Naive thymus-derived CD4-positive, alpha-beta T cell (primary cell): ENCODE measurements at regions not wholly inside any gene's neighbourhood (a gene's known extent, or its start where the extent isn't known, plus 50 kb on each side); places are given as distances from the start of the nearest gene placed in this dataset.

Experiments
- ATAC-seq: fragments of 150-1000 bp; cut with Tn5 transposase; 2 replicates; pipeline ENCODE4 v1.10.0; 2021; ENCODE audit warnings: mild to moderate bottlenecking, moderate library complexity
- CTCF ChIA-PET: fragments of 350-600 bp; sonication (Branson Sonifier 250); formaldehyde crosslinking; loops from one replicate; lab custom pipeline; 2021; ENCODE audit warnings: antibody characterized with exemption; lab: Charles Lee
- POLR2A ChIA-PET: fragments of 350-600 bp; sonication (Branson Sonifier 250); formaldehyde crosslinking; loops from one replicate; lab custom pipeline; 2021; ENCODE audit warnings: antibody characterized with exemption, inconsistent platforms; lab: Charles Lee
- DNase-seq, 9 donors: peaks; one replicate each; pipeline versions ENCODE4 v3.0.0 to v3.0.0-alpha.2; 2020 to 2022; ENCODE audit warnings: mixed read lengths in 1 of 9
- H3K27ac ChIP-seq: one replicate; pipeline ENCODE4 v1.7.0; 2013; ENCODE audit warnings: mild to moderate bottlenecking, low read depth, low read length, moderate library complexity
- H3K27me3 ChIP-seq, 2 donors: one replicate each; pipeline ENCODE4 v1.7.0; 2013; ENCODE audit warnings: low read length in 2 of 2, mild to moderate bottlenecking in 2 of 2, moderate library complexity in 2 of 2; ENCODE audit not compliant: control insufficient read depth in 2 of 2, insufficient read depth in 2 of 2
- H3K36me3 ChIP-seq, 3 experiments: 1 replicate in 2 of 3; 2 replicates in 1 of 3; pipeline ENCODE4 v1.7.0; 2013; ENCODE audit warnings: low read length in 3 of 3, mild to moderate bottlenecking in 3 of 3, moderate library complexity in 1 of 3; ENCODE audit not compliant: insufficient read depth in 3 of 3, control insufficient read depth in 2 of 3
- H3K4me1 ChIP-seq, 2 donors: one replicate each; pipeline ENCODE4 v1.7.0; 2013; ENCODE audit warnings: low read length in 2 of 2, mild to moderate bottlenecking in 2 of 2, moderate library complexity in 1 of 2; ENCODE audit not compliant: control insufficient read depth in 2 of 2, insufficient read depth in 2 of 2
- H3K4me3 ChIP-seq: 2 replicates; pipeline ENCODE4 v1.7.0; 2013; ENCODE audit warnings: mild to moderate bottlenecking, low read length
- H3K9me3 ChIP-seq, 3 experiments: 1 replicate in 2 of 3; 2 replicates in 1 of 3; pipeline ENCODE4 v1.7.0; 2013; ENCODE audit warnings: low read length in 3 of 3; ENCODE audit not compliant: control insufficient read depth in 2 of 3
- H3K27ac Mint-ChIP-seq, 9 donors: one replicate each; pipeline ENCODE4 v1.8.0; 2020 to 2022; ENCODE audit warnings: mixed read lengths in 9 of 9, mild to moderate bottlenecking in 8 of 9, moderate library complexity in 5 of 9, inconsistent platforms in 2 of 9
- H3K27me3 Mint-ChIP-seq, 5 donors: one replicate each; pipeline ENCODE4 v1.8.0; 2021 to 2022; ENCODE audit warnings: mixed read lengths in 5 of 5, mild to moderate bottlenecking in 1 of 5
- H3K36me3 Mint-ChIP-seq, 5 donors: one replicate each; pipeline ENCODE4 v1.8.0; 2020 to 2022; ENCODE audit warnings: mixed read lengths in 5 of 5, mild to moderate bottlenecking in 3 of 5, inconsistent platforms in 1 of 5
- H3K4me1 Mint-ChIP-seq, 7 donors: one replicate each; pipeline ENCODE4 v1.8.0; 2020 to 2022; ENCODE audit warnings: mixed read lengths in 7 of 7, mild to moderate bottlenecking in 3 of 7, inconsistent platforms in 1 of 7
- H3K4me3 Mint-ChIP-seq, 10 donors: one replicate each; pipeline ENCODE4 v1.8.0; 2020 to 2022; ENCODE audit warnings: mild to moderate bottlenecking in 10 of 10, mixed read lengths in 10 of 10, moderate library complexity in 6 of 10, inconsistent platforms in 2 of 10
- H3K9me3 Mint-ChIP-seq, 11 donors: one replicate each; pipeline ENCODE4 v1.8.0; 2020 to 2022; ENCODE audit warnings: mixed read lengths in 11 of 11, mild to moderate bottlenecking in 4 of 11, inconsistent platforms in 1 of 11, moderate library complexity in 1 of 11
- intact Hi-C, 2 donors: fragments of 100-400 bp; cut with micrococcal nuclease; formaldehyde crosslinking; loops; one replicate each; pipeline ENCODE4 v1.15.1; 2023

GRCh38 chr11:28951191-28951590 is 843.0 kb downstream of the METTL15 start:
- H3K9me3 ChIP-seq = no peaks in the 10 kb centered on the region
- H3K4me3 ChIP-seq = no peak overlapping the region
- ChIA-PET CTCF (no interaction called here), POLR2A (no interaction called here)
- no peak overlapping the region for H3K4me3 Mint-ChIP-seq
- no peaks in the 10 kb centered on the region for H3K27me3 ChIP-seq
- H3K27ac Mint-ChIP-seq = no peak overlapping the region
- no peaks in the 10 kb centered on the region for H3K27me3 Mint-ChIP-seq
- peaks cover 0 to 25% (median 10%) of the 10 kb centered on the region in 11 donors for H3K9me3 Mint-ChIP-seq
- H3K27ac ChIP-seq = no peak overlapping the region
- no peaks in the 10 kb centered on the region for H3K4me1 Mint-ChIP-seq
- ATAC-seq (no peak), DNase-seq (no peak)
- no peaks in the 10 kb centered on the region for H3K4me1 ChIP-seq
- no peaks in the 10 kb centered on the region for H3K36me3 Mint-ChIP-seq
- intact Hi-C loops = no loop called here
- H3K36me3 ChIP-seq = no peaks in the 10 kb centered on the region

GRCh38 chr11:28939381-28939780 is 831.2 kb downstream of the METTL15 start:
- peaks cover 0 to 47% (median 9%) of the 10 kb centered on the region in 11 donors for H3K9me3 Mint-ChIP-seq
- H3K4me3 Mint-ChIP-seq = no peak overlapping the region
- H3K36me3 Mint-ChIP-seq = no peaks in the 10 kb centered on the region
- Histone ChIP-seq H3K9me3 (no peaks in the 10 kb centered on the region), H3K36me3 (no peaks in the 10 kb centered on the region), H3K27ac (no peak overlapping the region), H3K27me3 (no peaks in the 10 kb centered on the region), H3K4me1 (no peaks in the 10 kb centered on the region), H3K4me3 (no peak overlapping the region)
- DNase-seq = no peak
- no peak overlapping the region for H3K27ac Mint-ChIP-seq
- no peaks in the 10 kb centered on the region for H3K4me1 Mint-ChIP-seq
- ChIA-PET POLR2A (no interaction called here), CTCF (no interaction called here)
- no peak for ATAC-seq
- intact Hi-C loops = no loop called here
- H3K27me3 Mint-ChIP-seq = no peaks in the 10 kb centered on the region

- Histone ChIP-seq H3K36me3 (no peaks in the 10 kb centered on the region), H3K9me3 (no peaks in the 10 kb centered on the region), H3K27me3 (no peaks in the 10 kb centered on the region), H3K27ac (no peak overlapping the region), H3K4me1 (no peaks in the 10 kb centered on the region), H3K4me3 (no peak overlapping the region)
- H3K4me1 Mint-ChIP-seq = no peaks in the 10 kb centered on the region
- H3K4me3 Mint-ChIP-seq = no peak overlapping the region
- H3K27ac Mint-ChIP-seq = no peak overlapping the region
- H3K36me3 Mint-ChIP-seq = no peaks in the 10 kb centered on the region
- ChIA-PET POLR2A (no interaction called here), CTCF (no interaction called here)
- no peak for ATAC-seq
- intact Hi-C loops = no loop called here
- DNase-seq = no peak
- H3K27me3 Mint-ChIP-seq = no peaks in the 10 kb centered on the region
- peaks cover 1 to 43% (median 6%) of the 10 kb centered on the region in 11 donors for H3K9me3 Mint-ChIP-seq
These were observed 829.9 kb downstream of the METTL15 start for GRCh38 chr11:28938091-28938490.

- Histone ChIP-seq H3K36me3 (no peaks in the 10 kb centered on the region), H3K27ac (no peak overlapping the region), H3K9me3 (peaks cover 0 to 5% (median 0%) of the 10 kb centered on the region in 3 experiments), H3K4me1 (no peaks in the 10 kb centered on the region), H3K27me3 (no peaks in the 10 kb centered on the region), H3K4me3 (no peak overlapping the region)
- no peak overlapping the region for H3K27ac Mint-ChIP-seq
- H3K4me3 Mint-ChIP-seq = no peak overlapping the region
- H3K9me3 Mint-ChIP-seq = peaks cover 0 to 42% (median 13%) of the 10 kb centered on the region in 11 donors
- no peaks in the 10 kb centered on the region for H3K4me1 Mint-ChIP-seq
- intact Hi-C loops = no loop called here
- no peaks in the 10 kb centered on the region for H3K27me3 Mint-ChIP-seq
- no peaks in the 10 kb centered on the region for H3K36me3 Mint-ChIP-seq
- ATAC-seq = no peak
- CTCF ChIA-PET = no interaction called here
- POLR2A ChIA-PET = no interaction called here
- no peak for DNase-seq
These were observed 824.8 kb downstream of the METTL15 start for GRCh38 chr11:28932940-28933339.

- H3K27me3 Mint-ChIP-seq = no peaks in the 10 kb centered on the region
- ATAC-seq (no peak), DNase-seq (no peak)
- intact Hi-C loops = no loop called here
- H3K4me1 Mint-ChIP-seq = no peaks in the 10 kb centered on the region
- Histone ChIP-seq H3K27me3 (no peaks in the 10 kb centered on the region), H3K27ac (no peak overlapping the region), H3K4me1 (no peaks in the 10 kb centered on the region), H3K9me3 (no peaks in the 10 kb centered on the region), H3K36me3 (no peaks in the 10 kb centered on the region), H3K4me3 (no peak overlapping the region)
- no peak overlapping the region for H3K4me3 Mint-ChIP-seq
- no peak overlapping the region for H3K27ac Mint-ChIP-seq
- ChIA-PET CTCF (no interaction called here), POLR2A (no interaction called here)
- peaks cover 3 to 38% (median 9%) of the 10 kb centered on the region in 11 donors for H3K9me3 Mint-ChIP-seq
- peaks cover 0 to 3% (median 0%) of the 10 kb centered on the region in 5 donors for H3K36me3 Mint-ChIP-seq
These were observed 815.8 kb downstream of the METTL15 start for GRCh38 chr11:28924004-28924403.

- Histone ChIP-seq H3K4me3 (no peak overlapping the region), H3K4me1 (no peaks in the 10 kb centered on the region), H3K36me3 (no peaks in the 10 kb centered on the region), H3K27ac (no peak overlapping the region), H3K9me3 (no peaks in the 10 kb centered on the region), H3K27me3 (no peaks in the 10 kb centered on the region)
- CTCF ChIA-PET = interaction anchor here (0.7 kb wide), 1 partner anchor 1185 kb away, joined by 3 read pairs; no protein-coding TSS in a partner anchor
- Mint-ChIP-seq H3K36me3 (peaks cover 0 to 3% (median 0%) of the 10 kb centered on the region in 5 donors), H3K27me3 (no peaks in the 10 kb centered on the region), H3K27ac (no peak overlapping the region), H3K4me1 (no peaks in the 10 kb centered on the region), H3K4me3 (no peak overlapping the region), H3K9me3 (peaks cover 1 to 45% (median 9%) of the 10 kb centered on the region in 11 donors)
- intact Hi-C loops = no loop called here
- POLR2A ChIA-PET = no interaction called here
- no peak for ATAC-seq
- DNase-seq = no peak
These were observed 814.3 kb downstream of the METTL15 start for GRCh38 chr11:28922386-28922981.

- intact Hi-C loops = no loop called here
- no peak for DNase-seq
- ATAC-seq = no peak
These were observed 811.0 kb downstream of the METTL15 start for GRCh38 chr11:28919194-28919593.

More at GRCh38 chr11:28919194-28919593, 811.0 kb downstream of the METTL15 start:
- Mint-ChIP-seq H3K9me3 (peaks cover 0 to 56% (median 7%) of the 10 kb centered on the region in 11 donors), H3K36me3 (peaks cover 0 to 3% (median 0%) of the 10 kb centered on the region in 5 donors), H3K4me3 (no peak overlapping the region), H3K27ac (no peak overlapping the region), H3K4me1 (no peaks in the 10 kb centered on the region), H3K27me3 (no peaks in the 10 kb centered on the region)
- H3K9me3 ChIP-seq = no peaks in the 10 kb centered on the region
- no peaks in the 10 kb centered on the region for H3K27me3 ChIP-seq
- H3K4me1 ChIP-seq = no peaks in the 10 kb centered on the region
- CTCF ChIA-PET = no interaction called here
- H3K4me3 ChIP-seq = no peak overlapping the region
- H3K27ac ChIP-seq = no peak overlapping the region
- POLR2A ChIA-PET = no interaction called here
- no peaks in the 10 kb centered on the region for H3K36me3 ChIP-seq
